Gastroesophageal sphincter (tissue), 4 donors: ENCODE measurements at regions not wholly inside any gene's neighbourhood (a gene's known extent, or its start where the extent isn't known, plus 50 kb on each side); places are given as distances from the start of the nearest gene placed in this dataset.

Experiments used
- ATAC-seq: fragments of 150-250 bp; one replicate; pipeline ENCODE4 v1.9.1; 2016; ENCODE audit warnings: mild to moderate bottlenecking, moderate library complexity
- H3K27ac ChIP-seq, 4 donors: fragments of 200-600 bp; sonication (generic) in 3 of 4; 1 replicate in 3 of 4; 2 replicates in 1 of 4; pipeline ENCODE4 v1.5.1; 2016 to 2019
- H3K27me3 ChIP-seq: fragments of 200-600 bp; sonication (generic); one replicate; pipeline ENCODE4 v1.5.1; 2019
- H3K36me3 ChIP-seq, 2 donors: fragments of 200-600 bp; sonication (generic); one replicate each; pipeline ENCODE4 v1.5.1; 2019; ENCODE audit warnings: control low read depth in 1 of 2
- H3K4me1 ChIP-seq, 3 donors: fragments of 200-600 bp; sonication (generic); 1 replicate in 2 of 3; 2 replicates in 1 of 3; pipeline ENCODE4 v1.5.1; 2016 to 2019; ENCODE audit warnings: control low read depth in 2 of 3
- H3K4me3 ChIP-seq, 2 donors: fragments of 200-600 bp; sonication (generic); one replicate each; pipeline ENCODE4 v1.5.1; 2019; ENCODE audit warnings: mild to moderate bottlenecking in 1 of 2, moderate library complexity in 1 of 2
- H3K9me3 ChIP-seq, 3 donors: fragments of 200-600 bp; sonication (generic); one replicate each; pipeline ENCODE4 v1.5.1; 2017 to 2019; ENCODE audit warnings: control low read depth in 2 of 3
- CTCF ChIP-seq, 4 experiments: fragments of 200-600 bp in 2 of 4; fragments of 450-650 bp in 2 of 4; sonication (generic) in 1 of 4; IDR thresholded peaks; one replicate each; pipeline ENCODE4 v1.5.1; 2017 to 2019; ENCODE audit warnings: antibody characterized with exemption in 4 of 4, mild to moderate bottlenecking in 2 of 4, moderate library complexity in 2 of 4
- EP300 ChIP-seq: sonication (generic); formaldehyde crosslinking; IDR thresholded peaks from one replicate; pipeline ENCODE4 v1.6.1; 2017; ENCODE audit warnings: antibody characterized with exemption, mild to moderate bottlenecking
- POLR2A ChIP-seq, 2 donors: fragments of 450-650 bp; IDR thresholded peaks; one replicate each; pipeline ENCODE4 v1.6.1; 2017; ENCODE audit warnings: antibody characterized with exemption in 2 of 2, mild to moderate bottlenecking in 2 of 2, moderate library complexity in 1 of 2
- POLR2AphosphoS5 ChIP-seq: sonication (generic); formaldehyde crosslinking; IDR thresholded peaks from one replicate; pipeline ENCODE4 v1.6.1; 2017; ENCODE audit warnings: antibody characterized with exemption
- WGBS, 2 donors: methylation state at CpG; one replicate each; pipeline ENCODE4 v1.1.5; 2018; ENCODE audit warnings: low coverage in 1 of 2; 5-methylcytosine and 5-hydroxymethylcytosine counted together

GRCh38 chr7:32412471-32412870 lies 77.7 kb downstream of the LSM5 start:
- 60 to 72% methylated on average over 4 of the region's 4 CpGs for WGBS, 2 donors
- TF ChIP-seq EP300 (no peak), POLR2A (IDR thresholded peaks at IDR 0.05) (no peak), CTCF (IDR thresholded peaks at IDR 0.05) (no peak), POLR2AphosphoS5 (no peak)
- no peak for ATAC-seq
- Histone ChIP-seq H3K4me3 (no peak overlapping the region), H3K4me1 (no peaks in the 10 kb centered on the region), H3K27me3 (peaks cover 32% of the 10 kb centered on the region), H3K36me3 (no peaks in the 10 kb centered on the region), H3K27ac (no peak overlapping the region), H3K9me3 (no peaks in the 10 kb centered on the region)

- ATAC-seq, result no peak
- Histone ChIP-seq H3K9me3 (no peaks in the 10 kb centered on the region), H3K4me1 (no peaks in the 10 kb centered on the region), H3K36me3 (no peaks in the 10 kb centered on the region), H3K27ac (no peak overlapping the region), H3K27me3 (peaks cover 17% of the 10 kb centered on the region), H3K4me3 (no peak overlapping the region)
- 77 to 94% methylated on average over 2 of the region's 2 CpGs for WGBS, 2 donors
- TF ChIP-seq EP300, result no peak
- no peak for TF ChIP-seq POLR2AphosphoS5
- TF ChIP-seq POLR2A (IDR thresholded peaks at IDR 0.05), result no peak
- TF ChIP-seq CTCF (IDR thresholded peaks at IDR 0.05), result no peak
Measured at GRCh38 chr7:32410545-32410944, 79.6 kb downstream of the LSM5 start.

GRCh38 chr7:32406386-32406785 lies 83.8 kb downstream of the LSM5 start:
- H3K27ac ChIP-seq, result no peak overlapping the region
- no peaks in the 10 kb centered on the region for H3K9me3 ChIP-seq
- H3K4me3 ChIP-seq, result no peak overlapping the region
- no peak for ATAC-seq
- 0 to 18% methylated on average over 1 of the region's 1 CpG for WGBS, 2 donors
- no peaks in the 10 kb centered on the region for H3K36me3 ChIP-seq
- peaks cover 10% of the 10 kb centered on the region for H3K27me3 ChIP-seq
- no peaks in the 10 kb centered on the region for H3K4me1 ChIP-seq
- TF ChIP-seq POLR2A (IDR thresholded peaks at IDR 0.05) (no peak), POLR2AphosphoS5 (no peak), CTCF (IDR thresholded peaks at IDR 0.05) (no peak), EP300 (no peak)

GRCh38 chr7:32403463-32404229 lies 86.5 kb downstream of the LSM5 start:
- no peaks in the 10 kb centered on the region for H3K4me1 ChIP-seq

More at GRCh38 chr7:32403463-32404229, 86.5 kb downstream of the LSM5 start:
- Histone ChIP-seq H3K9me3 (no peaks in the 10 kb centered on the region), H3K27ac (no peak overlapping the region), H3K4me3 (no peak overlapping the region), H3K36me3 (no peaks in the 10 kb centered on the region), H3K27me3 (peaks cover 4% of the 10 kb centered on the region)
- ATAC-seq, result no peak
- TF ChIP-seq CTCF (IDR thresholded peaks at IDR 0.05) (no peak), POLR2AphosphoS5 (no peak), POLR2A (IDR thresholded peaks at IDR 0.05) (no peak), EP300 (no peak)
- 72 to 82% methylated on average over 9 of the region's 11 CpGs for WGBS, 2 donors
